Activated T-cell treated with anti-CD3 and anti-CD28 coated beads, Interleukin-2, amount 50 U/mL, for 24 hours (primary cell): ENCODE measurements at regions not wholly inside any gene's neighbourhood (a gene's known extent, or its start where the extent isn't known, plus 50 kb on each side); places are given as distances from the start of the nearest gene placed in this dataset.

Experiments used
- DNase-seq: peaks from one replicate; pipeline ENCODE4 v3.0.0-alpha.2; 2020
- H3K27ac Mint-ChIP-seq: 2 replicates; pipeline ENCODE4 v1.8.0; 2020; ENCODE audit warnings: mild to moderate bottlenecking, mixed read lengths
- H3K27me3 Mint-ChIP-seq: 2 replicates; pipeline ENCODE4 v1.8.0; 2020; ENCODE audit warnings: mixed read lengths
- H3K36me3 Mint-ChIP-seq: 2 replicates; pipeline ENCODE4 v1.8.0; 2020; ENCODE audit warnings: low read depth, mixed read lengths
- H3K4me1 Mint-ChIP-seq: 2 replicates; pipeline ENCODE4 v1.8.0; 2020; ENCODE audit warnings: low read depth, mixed read lengths
- H3K4me3 Mint-ChIP-seq: 2 replicates; pipeline ENCODE4 v1.8.0; 2020; ENCODE audit warnings: mild to moderate bottlenecking, moderate library complexity, mixed read lengths
- H3K9me3 Mint-ChIP-seq: 2 replicates; pipeline ENCODE4 v1.8.0; 2020; ENCODE audit warnings: mixed read lengths

GRCh38 chr3:128569756-128570155 lies 76.8 kb upstream of the GATA2 start:
- no peaks in the 10 kb centered on the region for H3K36me3 Mint-ChIP-seq
- H3K27ac Mint-ChIP-seq: no peak overlapping the region
- no peaks in the 10 kb centered on the region for H3K9me3 Mint-ChIP-seq
- no peak overlapping the region for H3K4me3 Mint-ChIP-seq
- peaks cover 18% of the 10 kb centered on the region for H3K4me1 Mint-ChIP-seq
- DNase-seq: no peak
- H3K27me3 Mint-ChIP-seq: peaks cover 26% of the 10 kb centered on the region

- H3K9me3 Mint-ChIP-seq: no peaks in the 10 kb centered on the region
- peaks cover 18% of the 10 kb centered on the region for H3K4me1 Mint-ChIP-seq
- no peak overlapping the region for H3K4me3 Mint-ChIP-seq
- no peak for DNase-seq
- no peaks in the 10 kb centered on the region for H3K36me3 Mint-ChIP-seq
- peaks cover 17% of the 10 kb centered on the region for H3K27me3 Mint-ChIP-seq
- no peak overlapping the region for H3K27ac Mint-ChIP-seq
Observed at GRCh38 chr3:128568602-128569490, 75.8 kb upstream of the GATA2 start.

GRCh38 chr3:128567705-128568356 lies 74.8 kb upstream of the GATA2 start:
- Mint-ChIP-seq H3K27me3 (peaks cover 11% of the 10 kb centered on the region), H3K4me1 (peaks cover 7% of the 10 kb centered on the region), H3K36me3 (no peaks in the 10 kb centered on the region), H3K27ac (no peak overlapping the region), H3K9me3 (no peaks in the 10 kb centered on the region), H3K4me3 (no peak overlapping the region)
- no peak for DNase-seq

- Mint-ChIP-seq H3K4me3 (no peak overlapping the region), H3K27me3 (peaks cover 11% of the 10 kb centered on the region), H3K27ac (no peak overlapping the region)
Observed at GRCh38 chr3:128567141-128567540, 74.1 kb upstream of the GATA2 start.

GRCh38 chr3:128563439-128563838 lies 70.4 kb upstream of the GATA2 start:
- no peak for DNase-seq
- no peak overlapping the region for H3K27ac Mint-ChIP-seq
- peaks cover 6% of the 10 kb centered on the region for H3K4me1 Mint-ChIP-seq
- H3K9me3 Mint-ChIP-seq: no peaks in the 10 kb centered on the region
- peaks cover 20% of the 10 kb centered on the region for H3K27me3 Mint-ChIP-seq
- no peak overlapping the region for H3K4me3 Mint-ChIP-seq
- no peaks in the 10 kb centered on the region for H3K36me3 Mint-ChIP-seq

More at GRCh38 chr3:128567141-128567540, 74.1 kb upstream of the GATA2 start:
- DNase-seq: no peak
- H3K4me1 Mint-ChIP-seq: peaks cover under 1% of the 10 kb centered on the region
- H3K36me3 Mint-ChIP-seq: no peaks in the 10 kb centered on the region
- H3K9me3 Mint-ChIP-seq: no peaks in the 10 kb centered on the region

GRCh38 chr3:128561504-128561903 lies 68.5 kb upstream of the GATA2 start:
- Mint-ChIP-seq H3K4me3 (no peak overlapping the region), H3K36me3 (no peaks in the 10 kb centered on the region), H3K4me1 (peaks cover 6% of the 10 kb centered on the region), H3K9me3 (no peaks in the 10 kb centered on the region), H3K27me3 (peaks cover 39% of the 10 kb centered on the region), H3K27ac (no peak overlapping the region)
- DNase-seq: no peak

GRCh38 chr3:128560768-128561167 lies 67.8 kb upstream of the GATA2 start:
- H3K9me3 Mint-ChIP-seq: no peaks in the 10 kb centered on the region
- no peak overlapping the region for H3K27ac Mint-ChIP-seq

GRCh38 chr3:128559486-128560225 lies 66.7 kb upstream of the GATA2 start:
- Mint-ChIP-seq H3K9me3 (no peaks in the 10 kb centered on the region), H3K36me3 (no peaks in the 10 kb centered on the region), H3K4me1 (peaks cover 6% of the 10 kb centered on the region), H3K27me3 (peaks cover 50% of the 10 kb centered on the region), H3K4me3 (no peak overlapping the region), H3K27ac (no peak overlapping the region)
- DNase-seq: no peak

More at GRCh38 chr3:128560768-128561167, 67.8 kb upstream of the GATA2 start:
- H3K36me3 Mint-ChIP-seq: no peaks in the 10 kb centered on the region
- no peak overlapping the region for H3K4me3 Mint-ChIP-seq
- peaks cover 45% of the 10 kb centered on the region for H3K27me3 Mint-ChIP-seq
- no peak for DNase-seq
- H3K4me1 Mint-ChIP-seq: peaks cover 6% of the 10 kb centered on the region

- H3K27me3 Mint-ChIP-seq: peaks cover 68% of the 10 kb centered on the region
- H3K9me3 Mint-ChIP-seq: no peaks in the 10 kb centered on the region
- no peaks in the 10 kb centered on the region for H3K36me3 Mint-ChIP-seq
- H3K4me3 Mint-ChIP-seq: no peak overlapping the region
- no peak for DNase-seq
- peaks cover 6% of the 10 kb centered on the region for H3K4me1 Mint-ChIP-seq
- H3K27ac Mint-ChIP-seq: no peak overlapping the region
Observed at GRCh38 chr3:128557531-128558280, 64.7 kb upstream of the GATA2 start.

GRCh38 chr3:128556907-128557306 lies 63.9 kb upstream of the GATA2 start:
- Mint-ChIP-seq H3K36me3 (no peaks in the 10 kb centered on the region), H3K4me1 (peaks cover 6% of the 10 kb centered on the region), H3K27me3 (peaks cover 73% of the 10 kb centered on the region), H3K27ac (no peak overlapping the region), H3K4me3 (no peak overlapping the region), H3K9me3 (no peaks in the 10 kb centered on the region)
- DNase-seq: no peak

- Mint-ChIP-seq H3K27me3 (peaks cover 77% of the 10 kb centered on the region), H3K4me1 (peaks cover 6% of the 10 kb centered on the region), H3K27ac (no peak overlapping the region), H3K36me3 (no peaks in the 10 kb centered on the region), H3K9me3 (no peaks in the 10 kb centered on the region), H3K4me3 (no peak overlapping the region)
- no peak for DNase-seq
Observed at GRCh38 chr3:128556384-128556783, 63.4 kb upstream of the GATA2 start.

- no peak for DNase-seq
- Mint-ChIP-seq H3K4me3 (no peak overlapping the region), H3K9me3 (no peaks in the 10 kb centered on the region), H3K36me3 (no peaks in the 10 kb centered on the region), H3K27ac (no peak overlapping the region), H3K4me1 (peaks cover 6% of the 10 kb centered on the region), H3K27me3 (peaks cover 79% of the 10 kb centered on the region)
Observed at GRCh38 chr3:128555841-128556240, 62.8 kb upstream of the GATA2 start.

GRCh38 chr3:128555098-128555825 lies 62.3 kb upstream of the GATA2 start:
- H3K27ac Mint-ChIP-seq: no peak overlapping the region
- H3K4me3 Mint-ChIP-seq: no peak overlapping the region
- H3K27me3 Mint-ChIP-seq: peaks cover 81% of the 10 kb centered on the region
- H3K9me3 Mint-ChIP-seq: no peaks in the 10 kb centered on the region
- no peak for DNase-seq
- peaks cover 6% of the 10 kb centered on the region for H3K4me1 Mint-ChIP-seq
- no peaks in the 10 kb centered on the region for H3K36me3 Mint-ChIP-seq
